ENCODE measurements at regions not wholly inside any gene's neighbourhood (a gene's known extent, or its start where the extent isn't known, plus 50 kb on each side); places are given as distances from the start of the nearest gene placed in this dataset.

GRCh38 chr6:87975561-87975960, 72.1 kb upstream of the SPACA1 start:
- TF ChIP-seq CTCF (IDR thresholded peaks at IDR 0.05) = no peak
- H3K4me1 ChIP-seq = no peaks in the 10 kb centered on the region
- no peaks in the 10 kb centered on the region for H3K9me3 ChIP-seq
- no peaks in the 10 kb centered on the region for H3K36me3 ChIP-seq
- H3K4me3 ChIP-seq = no peak overlapping the region
- no peak overlapping the region for H3K27ac ChIP-seq
- no peak for DNase-seq (ENCODE audit: low spot score in 2 of 2)
- no peaks in the 10 kb centered on the region for H3K27me3 ChIP-seq
- intact Hi-C loops (cut with DNase I) = no loop called here

GRCh38 chr6:87972279-87972678, 75.4 kb upstream of the SPACA1 start:
- no peaks in the 10 kb centered on the region for H3K4me1 ChIP-seq
- no peak overlapping the region for H3K27ac ChIP-seq
- intact Hi-C loops (cut with DNase I) = no loop called here
- no peaks in the 10 kb centered on the region for H3K9me3 ChIP-seq
- H3K36me3 ChIP-seq = no peaks in the 10 kb centered on the region
- no peak for DNase-seq (ENCODE audit: low spot score in 2 of 2)
- no peak for TF ChIP-seq CTCF (IDR thresholded peaks at IDR 0.05)
- H3K27me3 ChIP-seq = no peaks in the 10 kb centered on the region
- H3K4me3 ChIP-seq = no peak overlapping the region

GRCh38 chr6:87971605-87972262, 75.9 kb upstream of the SPACA1 start:
- intact Hi-C loops (cut with DNase I) = no loop called here
- H3K27me3 ChIP-seq = no peaks in the 10 kb centered on the region
- H3K27ac ChIP-seq = no peak overlapping the region
- TF ChIP-seq CTCF (IDR thresholded peaks at IDR 0.05) = no peak
- no peaks in the 10 kb centered on the region for H3K9me3 ChIP-seq
- H3K4me1 ChIP-seq = no peaks in the 10 kb centered on the region
- no peak for DNase-seq (ENCODE audit: low spot score in 2 of 2)
- no peak overlapping the region for H3K4me3 ChIP-seq
- H3K36me3 ChIP-seq = no peaks in the 10 kb centered on the region

- no peak for DNase-seq (ENCODE audit: low spot score in 2 of 2)
- no peak overlapping the region for H3K27ac ChIP-seq
- no peaks in the 10 kb centered on the region for H3K36me3 ChIP-seq
- H3K4me3 ChIP-seq = peak overlapping the region; percentile 39 to 46
- TF ChIP-seq CTCF (IDR thresholded peaks at IDR 0.05) = no peak
- no peaks in the 10 kb centered on the region for H3K9me3 ChIP-seq
- intact Hi-C loops (cut with DNase I) = no loop called here
- no peaks in the 10 kb centered on the region for H3K4me1 ChIP-seq
- no peaks in the 10 kb centered on the region for H3K27me3 ChIP-seq
Measured at GRCh38 chr6:87968435-87969278, 79.0 kb upstream of the SPACA1 start.

- Histone ChIP-seq H3K27me3 (no peaks in the 10 kb centered on the region), H3K4me3 (no peak overlapping the region), H3K27ac (no peak overlapping the region), H3K4me1 (no peaks in the 10 kb centered on the region), H3K36me3 (no peaks in the 10 kb centered on the region), H3K9me3 (no peaks in the 10 kb centered on the region)
- DNase-seq (ENCODE audit: low spot score in 2 of 2) = no peak
- intact Hi-C loops (cut with DNase I) = no loop called here
- no peak for TF ChIP-seq CTCF (IDR thresholded peaks at IDR 0.05)
Measured at GRCh38 chr6:87965806-87966205, 81.8 kb upstream of the SPACA1 start.
